ENCODE measurements at regions not wholly inside any gene's neighbourhood (a gene's known extent, or its start where the extent isn't known, plus 50 kb on each side); places are given as distances from the start of the nearest gene placed in this dataset.

DNA sequence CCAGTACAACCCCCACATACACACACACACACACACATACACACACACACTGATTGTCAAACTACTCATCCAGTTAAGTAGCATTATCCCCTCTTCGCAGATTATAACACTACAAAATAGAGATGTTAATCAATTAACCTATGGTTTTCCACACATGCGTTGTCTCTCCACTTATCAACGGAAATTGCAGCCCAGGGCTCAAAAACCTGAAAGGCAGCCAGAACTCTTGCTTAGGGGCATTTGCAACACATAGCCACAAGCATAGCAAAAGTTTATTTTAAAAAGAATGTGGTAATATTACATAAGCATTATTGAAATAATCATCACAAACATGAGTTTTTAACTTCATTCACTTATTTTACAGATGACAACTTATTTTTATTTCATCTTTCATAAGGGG, 265.8 kb downstream of the SLC16A7 start:
- Histone ChIP-seq H2BK12ac (ENCODE audit: low read length in 2 of 2) (no peak overlapping the region), H3K9ac (ENCODE audit: low read length) (no peak overlapping the region), H4K8ac (ENCODE audit: low read length) (no peak overlapping the region), H3K9me3 (ENCODE audit: control insufficient read depth, low read length) (no peaks in the 10 kb centered on the region), H2BK15ac (ENCODE audit: low read depth, poor library complexity, severe bottlenecking) (no peak overlapping the region), H2BK5ac (ENCODE audit: low read depth, low read length, poor library complexity, severe bottlenecking) (no peak overlapping the region), H3K23ac (ENCODE audit: low read length in 2 of 2) (no peak overlapping the region), H3K36me3 (ENCODE audit: control insufficient read depth in 1 of 2, insufficient read depth in 2 of 2, low read depth in 1 of 2, low read length in 2 of 2) (no peaks in the 10 kb centered on the region), H2BK120ac (ENCODE audit: low read depth, low read length) (no peak overlapping the region), H3K4me2 (ENCODE audit: low read length, poor library complexity, severe bottlenecking) (no peak overlapping the region), H2AK5ac (ENCODE audit: low read length, severe bottlenecking) (no peak overlapping the region), H4K91ac (ENCODE audit: low read length) (no peak overlapping the region), H3K27ac (ENCODE audit: low read length, poor library complexity, severe bottlenecking) (no peak overlapping the region), H3K79me1 (replicated peaks; ENCODE audit: low read length, poor library complexity, severe bottlenecking) (no peaks in the 10 kb centered on the region), H3K4me3 (ENCODE audit: insufficient read depth in 1 of 2, low read depth in 1 of 2, low read length in 2 of 2) (no peak overlapping the region), H3K18ac (ENCODE audit: low read depth in 1 of 2, low read length in 2 of 2) (no peak overlapping the region), H3K4ac (ENCODE audit: low read depth in 1 of 2, low read length in 2 of 2) (no peak overlapping the region), H3K27me3 (ENCODE audit: control insufficient read depth in 1 of 2, insufficient read depth in 1 of 2, low read length in 2 of 2) (no peaks in the 10 kb centered on the region), H2AFZ (ENCODE audit: low read depth, low read length) (no peak overlapping the region), H3K14ac (ENCODE audit: low read length in 2 of 2) (no peak overlapping the region), H3K4me1 (ENCODE audit: control insufficient read depth, insufficient read depth, low read depth, low read length) (no peaks in the 10 kb centered on the region)
- WGBS = 80% methylated on average over 3 of the region's 3 CpGs
- no peak for DNase-seq

GRCh38 chr12:59867055-59867454, 271.2 kb downstream of the SLC16A7 start:
- WGBS = no CpG with 5 or more reads among the region's 1 CpG
- Histone ChIP-seq H3K18ac (ENCODE audit: low read depth in 1 of 2, low read length in 2 of 2) (no peak overlapping the region), H3K4me3 (ENCODE audit: insufficient read depth in 1 of 2, low read depth in 1 of 2, low read length in 2 of 2) (no peak overlapping the region)

DNA sequence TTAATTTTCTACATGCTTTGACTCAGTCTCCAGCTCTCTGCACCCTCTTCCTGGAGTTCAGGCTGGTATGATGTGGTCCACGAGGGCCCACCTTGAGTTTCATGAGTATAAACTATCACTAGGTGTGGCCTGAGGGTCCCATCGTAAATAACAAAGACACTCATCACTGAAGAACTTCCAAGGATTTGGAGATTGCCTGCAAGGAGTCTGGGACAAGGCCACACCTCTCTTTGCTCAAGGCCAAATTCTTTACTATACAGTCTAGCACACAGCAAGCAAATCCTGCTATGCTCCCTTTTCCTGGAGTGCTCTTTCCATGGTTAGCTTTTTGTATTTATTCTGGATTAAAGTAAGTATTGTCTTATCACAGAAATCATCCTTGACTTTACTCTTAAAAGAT, 271.9 kb downstream of the SLC16A7 start:
- no peak overlapping the region for H3K4me3 ChIP-seq (ENCODE audit: insufficient read depth in 1 of 2, low read depth in 1 of 2, low read length in 2 of 2)
- H3K4me1 ChIP-seq (ENCODE audit: control insufficient read depth, insufficient read depth, low read depth, low read length) = no peaks in the 10 kb centered on the region
- no peak overlapping the region for H2AK5ac ChIP-seq (ENCODE audit: low read length, severe bottlenecking)
- DNase-seq = no peak
- no peak overlapping the region for H2AFZ ChIP-seq (ENCODE audit: low read depth, low read length)
- no peak overlapping the region for H3K14ac ChIP-seq (ENCODE audit: low read length in 2 of 2)
- H3K36me3 ChIP-seq (ENCODE audit: control insufficient read depth in 1 of 2, insufficient read depth in 2 of 2, low read depth in 1 of 2, low read length in 2 of 2) = no peaks in the 10 kb centered on the region
- no peaks in the 10 kb centered on the region for H3K9me3 ChIP-seq (ENCODE audit: control insufficient read depth, low read length)
- no peak overlapping the region for H2BK12ac ChIP-seq (ENCODE audit: low read length in 2 of 2)
- H3K4me2 ChIP-seq (ENCODE audit: low read length, poor library complexity, severe bottlenecking) = no peak overlapping the region
- H3K23ac ChIP-seq (ENCODE audit: low read length in 2 of 2) = no peak overlapping the region
- no peak overlapping the region for H4K91ac ChIP-seq (ENCODE audit: low read length)
- H2BK5ac ChIP-seq (ENCODE audit: low read depth, low read length, poor library complexity, severe bottlenecking) = no peak overlapping the region
- H3K79me1 ChIP-seq (replicated peaks; ENCODE audit: low read length, poor library complexity, severe bottlenecking) = no peaks in the 10 kb centered on the region
- no peaks in the 10 kb centered on the region for H3K27me3 ChIP-seq (ENCODE audit: control insufficient read depth in 1 of 2, insufficient read depth in 1 of 2, low read length in 2 of 2)
- WGBS = 71% methylated on average over 2 of the region's 2 CpGs
- H3K4ac ChIP-seq (ENCODE audit: low read depth in 1 of 2, low read length in 2 of 2) = no peak overlapping the region
- no peak overlapping the region for H2BK15ac ChIP-seq (ENCODE audit: low read depth, poor library complexity, severe bottlenecking)
- no peak overlapping the region for H3K27ac ChIP-seq (ENCODE audit: low read length, poor library complexity, severe bottlenecking)
- no peak overlapping the region for H3K18ac ChIP-seq (ENCODE audit: low read depth in 1 of 2, low read length in 2 of 2)
- no peak overlapping the region for H2BK120ac ChIP-seq (ENCODE audit: low read depth, low read length)
- H4K8ac ChIP-seq (ENCODE audit: low read length) = no peak overlapping the region
- no peak overlapping the region for H3K9ac ChIP-seq (ENCODE audit: low read length)

More at GRCh38 chr12:59867055-59867454, 271.2 kb downstream of the SLC16A7 start:
- H2BK15ac ChIP-seq (ENCODE audit: low read depth, poor library complexity, severe bottlenecking) = no peak overlapping the region
- no peak overlapping the region for H3K14ac ChIP-seq (ENCODE audit: low read length in 2 of 2)
- no peak overlapping the region for H3K27ac ChIP-seq (ENCODE audit: low read length, poor library complexity, severe bottlenecking)
- no peak overlapping the region for H2AK5ac ChIP-seq (ENCODE audit: low read length, severe bottlenecking)
- H2AFZ ChIP-seq (ENCODE audit: low read depth, low read length) = no peak overlapping the region
- H4K91ac ChIP-seq (ENCODE audit: low read length) = no peak overlapping the region
- no peak overlapping the region for H3K4ac ChIP-seq (ENCODE audit: low read depth in 1 of 2, low read length in 2 of 2)
- H3K4me1 ChIP-seq (ENCODE audit: control insufficient read depth, insufficient read depth, low read depth, low read length) = no peaks in the 10 kb centered on the region
- no peaks in the 10 kb centered on the region for H3K9me3 ChIP-seq (ENCODE audit: control insufficient read depth, low read length)
- H3K27me3 ChIP-seq (ENCODE audit: control insufficient read depth in 1 of 2, insufficient read depth in 1 of 2, low read length in 2 of 2) = no peaks in the 10 kb centered on the region
- no peak overlapping the region for H3K9ac ChIP-seq (ENCODE audit: low read length)
- H3K79me1 ChIP-seq (replicated peaks; ENCODE audit: low read length, poor library complexity, severe bottlenecking) = no peaks in the 10 kb centered on the region
- H4K8ac ChIP-seq (ENCODE audit: low read length) = no peak overlapping the region
- H2BK5ac ChIP-seq (ENCODE audit: low read depth, low read length, poor library complexity, severe bottlenecking) = no peak overlapping the region
- no peak overlapping the region for H3K23ac ChIP-seq (ENCODE audit: low read length in 2 of 2)
- DNase-seq = no peak
- H3K36me3 ChIP-seq (ENCODE audit: control insufficient read depth in 1 of 2, insufficient read depth in 2 of 2, low read depth in 1 of 2, low read length in 2 of 2) = no peaks in the 10 kb centered on the region
- H2BK120ac ChIP-seq (ENCODE audit: low read depth, low read length) = no peak overlapping the region
- no peak overlapping the region for H2BK12ac ChIP-seq (ENCODE audit: low read length in 2 of 2)
- no peak overlapping the region for H3K4me2 ChIP-seq (ENCODE audit: low read length, poor library complexity, severe bottlenecking)

DNA sequence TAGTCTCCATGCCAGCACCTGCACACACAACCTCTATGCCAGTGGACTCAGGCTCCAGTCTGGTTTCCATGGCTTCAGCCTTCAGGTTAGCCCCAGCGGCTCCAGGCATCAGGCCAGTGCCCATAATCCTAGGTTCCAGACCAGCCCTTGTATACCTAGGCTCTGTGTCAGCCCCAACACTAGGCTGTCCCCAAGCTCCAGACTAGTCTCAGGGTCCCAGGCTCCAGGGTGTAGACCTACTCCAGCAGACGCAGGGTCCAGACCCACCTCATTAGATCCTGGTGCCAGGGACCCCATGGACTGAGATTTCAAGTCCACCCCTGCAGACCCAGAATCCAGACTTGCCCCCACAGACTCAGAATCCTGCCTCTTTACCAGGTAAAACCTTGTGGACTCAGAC, 275.9 kb downstream of the SLC16A7 start:
- DNase-seq = no peak
- no peaks in the 10 kb centered on the region for H3K36me3 ChIP-seq (ENCODE audit: control insufficient read depth in 1 of 2, insufficient read depth in 2 of 2, low read depth in 1 of 2, low read length in 2 of 2)
- no peaks in the 10 kb centered on the region for H3K27me3 ChIP-seq (ENCODE audit: control insufficient read depth in 1 of 2, insufficient read depth in 1 of 2, low read length in 2 of 2)
- no peak overlapping the region for H3K4ac ChIP-seq (ENCODE audit: low read depth in 1 of 2, low read length in 2 of 2)
- no peak overlapping the region for H2AK5ac ChIP-seq (ENCODE audit: low read length, severe bottlenecking)
- H3K79me1 ChIP-seq (replicated peaks; ENCODE audit: low read length, poor library complexity, severe bottlenecking) = no peaks in the 10 kb centered on the region
- H3K18ac ChIP-seq (ENCODE audit: low read depth in 1 of 2, low read length in 2 of 2) = no peak overlapping the region
- no peak overlapping the region for H2BK5ac ChIP-seq (ENCODE audit: low read depth, low read length, poor library complexity, severe bottlenecking)
- no peak overlapping the region for H2AFZ ChIP-seq (ENCODE audit: low read depth, low read length)
- no peak overlapping the region for H3K23ac ChIP-seq (ENCODE audit: low read length in 2 of 2)
- no peak overlapping the region for H4K91ac ChIP-seq (ENCODE audit: low read length)
- no peak overlapping the region for H3K27ac ChIP-seq (ENCODE audit: low read length, poor library complexity, severe bottlenecking)
- no peak overlapping the region for H3K4me3 ChIP-seq (ENCODE audit: insufficient read depth in 1 of 2, low read depth in 1 of 2, low read length in 2 of 2)
- no peaks in the 10 kb centered on the region for H3K4me1 ChIP-seq (ENCODE audit: control insufficient read depth, insufficient read depth, low read depth, low read length)
- H3K14ac ChIP-seq (ENCODE audit: low read length in 2 of 2) = no peak overlapping the region
- no peak overlapping the region for H3K9ac ChIP-seq (ENCODE audit: low read length)
- H2BK120ac ChIP-seq (ENCODE audit: low read depth, low read length) = no peak overlapping the region
- no peak overlapping the region for H2BK12ac ChIP-seq (ENCODE audit: low read length in 2 of 2)
- WGBS = 83% methylated on average over 2 of the region's 2 CpGs
- H3K9me3 ChIP-seq (ENCODE audit: control insufficient read depth, low read length) = no peaks in the 10 kb centered on the region
- H3K4me2 ChIP-seq (ENCODE audit: low read length, poor library complexity, severe bottlenecking) = no peak overlapping the region
- H2BK15ac ChIP-seq (ENCODE audit: low read depth, poor library complexity, severe bottlenecking) = no peak overlapping the region
- H4K8ac ChIP-seq (ENCODE audit: low read length) = no peak overlapping the region

All from mesenchymal stem cell (in vitro differentiated cells and primary cell).